Muscle of back (tissue), 3 donors: ENCODE measurements at regions not wholly inside any gene's neighbourhood (a gene's known extent, or its start where the extent isn't known, plus 50 kb on each side); places are given as distances from the start of the nearest gene placed in this dataset.

ENCODE experiments used
- DNase-seq, 3 donors: peaks; one replicate each; pipeline versions ENCODE4 v3.0.0 to v3.0.0-alpha.2; 2013

GRCh38 chr17:77694391-77695363, 263.8 kb upstream of the TNRC6C start:
- no peak for DNase-seq

DNA sequence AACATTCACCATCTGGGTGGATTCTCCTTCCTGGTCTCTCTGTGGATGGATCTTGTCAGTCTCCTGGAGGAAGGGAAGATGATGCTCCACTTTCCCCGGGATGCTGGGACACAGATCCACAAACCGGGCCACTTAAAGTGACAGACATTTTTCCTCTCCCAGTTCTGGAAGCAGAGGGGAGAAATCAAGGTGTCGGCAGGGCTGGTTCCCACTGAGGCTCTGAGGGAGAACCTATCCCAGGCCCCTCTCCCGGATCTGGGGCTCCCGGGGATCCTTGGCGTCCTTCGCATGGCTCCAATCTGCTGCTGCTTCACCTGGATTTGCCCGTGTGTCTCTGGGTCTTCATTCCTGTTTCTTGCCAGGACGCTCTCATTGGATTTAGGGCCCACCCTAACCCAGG, 263.1 kb upstream of the TNRC6C start:
- no peak for DNase-seq

DNA sequence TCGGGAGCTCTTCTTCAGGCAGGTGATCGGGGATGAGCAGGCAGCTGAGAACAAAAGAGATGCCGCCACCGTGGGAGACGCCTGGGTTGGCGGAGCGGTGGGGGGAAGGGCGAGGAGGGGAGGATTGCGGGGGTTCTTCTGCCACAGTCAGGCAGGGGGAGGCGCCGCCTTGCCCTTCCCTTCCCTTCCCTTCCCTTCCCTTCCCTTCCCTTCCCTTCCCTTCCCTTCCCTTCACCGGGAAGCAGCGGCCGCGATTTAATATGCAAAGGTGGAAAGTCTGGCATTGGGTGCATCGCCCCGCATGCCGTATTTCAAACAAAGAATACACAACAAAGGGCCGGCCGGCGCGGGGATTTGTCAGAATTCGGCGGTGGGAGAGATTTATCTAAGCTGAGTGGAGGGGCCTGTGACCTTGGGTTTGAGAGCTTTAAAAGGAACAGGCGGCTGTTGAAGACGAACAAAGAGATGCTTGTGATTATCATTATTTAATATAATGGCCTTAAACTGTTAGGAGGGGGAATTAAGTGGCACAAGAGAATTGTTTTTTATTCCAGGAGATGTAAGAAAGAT, 262.3 kb upstream of the TNRC6C start:
- no peak for DNase-seq

DNA sequence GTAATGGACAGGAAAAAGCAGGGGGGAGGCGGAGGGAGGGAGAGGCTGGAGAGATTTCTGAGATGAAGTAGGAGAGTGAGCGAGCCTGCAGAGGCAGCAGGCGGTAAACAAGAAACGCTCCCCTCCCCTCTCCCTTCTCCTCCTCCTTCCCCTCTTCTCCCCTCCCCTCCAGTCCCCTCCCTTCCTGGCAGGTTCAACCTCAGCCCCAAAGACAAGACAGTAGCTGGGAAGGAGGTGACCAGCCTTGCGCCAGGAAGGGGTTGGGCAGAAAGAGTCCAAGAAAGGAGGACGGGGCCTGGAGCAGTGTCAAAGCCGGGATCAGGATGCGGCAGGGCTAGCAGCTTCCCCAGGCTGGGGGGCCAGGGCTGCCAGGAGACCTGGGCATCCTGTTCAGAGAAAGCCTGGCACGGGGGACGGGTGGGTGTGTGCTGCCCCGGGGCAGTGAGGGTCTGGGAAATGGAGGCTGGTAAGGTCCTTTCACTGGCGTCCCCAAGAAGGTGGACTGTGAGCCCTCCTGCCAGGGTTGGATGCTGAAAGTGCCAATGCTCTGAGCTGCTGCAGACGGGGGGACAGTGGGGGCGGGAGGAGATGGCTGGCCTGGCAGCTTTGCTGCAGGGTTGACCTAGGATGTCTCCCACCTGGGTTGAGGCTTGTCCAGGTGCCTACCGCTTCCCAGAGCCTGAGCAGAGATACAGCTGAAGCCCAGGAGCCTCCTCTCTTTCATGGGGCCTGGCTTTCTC, 261.6 kb upstream of the TNRC6C start:
- DNase-seq: peak; percentile 28 to 72 (median 40)

DNA sequence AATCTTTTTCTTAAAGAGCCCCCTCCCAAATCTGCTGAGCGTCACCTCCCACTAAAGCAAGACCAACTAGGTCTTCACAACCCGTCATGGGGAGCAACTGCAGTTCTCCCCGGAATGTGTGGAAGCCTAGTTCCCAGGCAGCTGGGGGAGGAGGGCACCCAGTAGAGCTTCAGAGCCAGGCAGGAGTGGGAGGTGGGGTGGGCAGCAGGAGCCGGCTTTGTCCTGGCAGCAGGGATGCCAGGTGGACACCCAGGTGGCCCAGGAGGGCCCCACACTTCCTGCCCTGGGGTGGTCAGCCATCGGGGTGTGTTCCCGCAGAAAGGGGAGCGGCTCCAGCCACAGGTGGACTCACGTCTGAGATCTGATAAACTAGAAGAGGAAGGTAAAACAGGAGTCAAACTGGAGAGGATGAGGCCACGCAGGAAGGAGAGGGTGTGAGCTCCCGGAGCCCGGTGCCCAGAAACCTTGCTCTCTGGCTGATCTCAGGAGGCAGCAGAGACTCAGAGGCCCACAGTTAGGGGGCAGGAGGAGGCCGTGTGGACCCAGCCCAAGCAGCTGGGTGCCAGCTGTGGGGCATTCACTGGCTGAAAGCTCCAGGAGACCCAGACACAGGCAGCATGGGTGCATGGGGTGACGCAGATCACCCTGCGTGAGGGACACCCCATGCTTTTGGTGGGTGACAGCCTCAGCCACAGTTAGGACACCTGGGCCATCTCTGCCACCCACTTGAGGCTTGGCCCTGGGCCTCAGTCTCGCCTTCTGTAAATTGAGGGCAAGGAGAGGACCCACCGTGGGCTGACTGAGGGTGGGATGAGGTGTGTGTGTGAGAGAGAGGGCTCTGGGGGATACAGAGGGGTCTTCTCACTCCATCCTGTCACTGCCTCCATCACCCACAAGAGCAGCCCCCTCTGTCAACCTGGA, 260.8 kb upstream of the TNRC6C start:
- no peak for DNase-seq

GRCh38 chr17:77698903-77699623, 259.4 kb upstream of the TNRC6C start:
- no peak for DNase-seq

DNA sequence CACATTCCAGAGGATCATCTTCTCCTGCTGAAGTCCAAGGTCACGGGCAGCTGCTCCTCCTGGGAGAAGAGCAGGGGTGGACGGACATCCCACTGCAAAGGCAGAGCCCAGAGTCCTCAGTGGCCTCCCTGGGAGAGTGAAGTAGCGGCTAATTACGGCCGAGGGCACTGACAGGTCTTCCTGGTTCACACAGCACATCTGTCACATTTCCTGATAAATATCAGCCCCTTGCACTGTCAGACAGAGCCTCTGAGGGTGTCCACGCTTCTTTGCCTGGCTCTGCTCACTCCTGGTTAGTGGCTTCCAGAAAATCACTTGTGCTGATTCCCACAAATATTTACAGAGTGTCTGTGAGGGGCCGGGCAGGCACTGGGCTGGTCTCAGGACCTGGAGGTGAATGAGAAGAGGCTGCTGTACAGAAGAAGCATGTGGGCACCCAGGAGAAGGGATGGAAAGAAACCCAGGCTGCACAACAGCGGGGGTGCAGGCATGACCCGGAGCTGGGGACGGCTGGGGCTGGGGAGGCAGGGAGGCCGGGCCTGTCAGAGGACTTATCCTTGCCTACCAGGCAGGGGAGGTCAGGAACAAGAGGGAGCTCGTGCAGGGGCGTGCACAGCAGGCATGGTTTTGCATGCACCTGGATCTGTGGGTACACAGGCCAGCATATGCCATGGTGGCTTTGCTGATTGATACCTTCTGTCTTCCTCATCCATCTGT, 258.2 kb upstream of the TNRC6C start:
- DNase-seq: no peak

- no peak for DNase-seq
These were observed 256.5 kb upstream of the TNRC6C start for GRCh38 chr17:77701996-77702395.

GRCh38 chr17:77704048-77704815, 254.3 kb upstream of the TNRC6C start:
- no peak for DNase-seq

DNA sequence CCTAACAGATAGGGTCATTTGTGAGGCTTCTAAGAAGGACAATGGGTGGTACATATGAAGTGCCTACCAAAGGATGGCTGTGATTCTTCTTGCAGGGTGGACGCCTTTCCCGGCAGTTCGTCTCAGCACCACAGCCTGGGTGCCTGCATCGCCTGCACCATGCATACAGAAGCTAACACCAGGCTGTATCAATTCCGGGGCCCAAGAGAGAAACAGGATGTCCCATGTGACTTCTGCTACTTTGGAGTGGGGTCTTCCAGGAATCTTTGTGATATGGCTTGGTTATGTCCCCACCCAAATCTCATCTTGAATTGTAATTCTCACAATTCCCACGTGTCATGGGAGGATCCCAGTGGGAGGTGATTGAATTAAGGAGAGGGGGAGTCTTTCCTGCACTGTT, 251.6 kb upstream of the TNRC6C start:
- no peak for DNase-seq

DNA sequence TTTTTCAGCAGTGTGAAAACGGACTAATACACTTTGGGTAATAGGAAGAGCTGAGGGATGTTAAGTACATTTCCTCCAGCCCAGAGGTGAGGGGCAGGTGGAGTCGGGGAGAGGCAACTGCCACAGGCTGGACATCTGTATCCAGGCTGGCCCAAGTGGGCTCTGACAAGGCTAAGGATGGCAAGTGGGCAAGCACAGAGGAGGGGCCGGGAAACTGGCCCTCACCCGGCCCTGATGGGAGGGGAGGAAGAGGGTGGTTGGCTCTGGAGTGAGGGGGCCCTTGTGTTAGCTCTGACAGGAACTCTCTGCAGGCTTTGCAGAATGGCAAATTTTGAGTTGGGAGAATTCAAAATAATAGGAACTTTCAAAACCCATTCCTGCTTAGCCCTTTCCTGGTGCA, 251.0 kb upstream of the TNRC6C start:
- DNase-seq: no peak

DNA sequence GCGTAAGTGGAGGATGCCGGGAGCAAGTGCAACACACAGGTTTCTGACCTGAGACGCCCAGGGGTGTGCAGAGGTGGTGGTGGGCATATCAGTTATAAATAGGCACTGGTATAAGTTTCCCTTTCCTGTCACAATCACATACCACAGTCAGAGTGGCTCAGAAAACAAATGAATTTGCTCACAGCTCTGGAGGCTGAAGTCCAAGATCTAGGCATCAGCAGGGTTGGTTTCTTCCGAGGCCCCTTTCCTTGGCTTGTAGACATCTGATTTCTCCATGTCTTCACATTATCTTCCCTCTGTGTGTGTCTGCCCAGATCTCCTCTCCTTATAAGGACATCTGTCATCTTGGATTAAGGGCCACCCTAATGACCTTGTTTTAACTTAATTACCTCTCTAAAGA, 250.5 kb upstream of the TNRC6C start:
- no peak for DNase-seq

DNA sequence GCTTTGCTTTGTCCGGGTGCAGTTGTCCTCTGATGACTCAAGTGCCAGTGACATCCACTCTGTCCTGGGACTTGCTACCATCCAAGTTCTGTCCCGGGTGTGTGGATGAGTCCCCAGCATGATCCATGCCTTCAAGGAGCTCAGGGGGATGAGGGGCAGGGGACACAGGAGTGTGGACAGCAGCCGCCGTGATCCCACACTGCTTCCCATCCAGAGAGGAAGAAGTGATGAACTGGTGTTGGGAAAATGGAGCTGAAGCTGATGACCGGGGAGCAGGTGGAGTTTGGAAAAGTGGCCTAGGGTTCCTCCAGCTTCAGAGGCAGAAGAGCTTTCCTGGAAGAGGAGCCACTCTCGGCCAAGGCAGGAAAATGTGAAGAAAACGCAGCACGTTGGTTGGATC, 249.6 kb upstream of the TNRC6C start:
- DNase-seq: no peak

DNA sequence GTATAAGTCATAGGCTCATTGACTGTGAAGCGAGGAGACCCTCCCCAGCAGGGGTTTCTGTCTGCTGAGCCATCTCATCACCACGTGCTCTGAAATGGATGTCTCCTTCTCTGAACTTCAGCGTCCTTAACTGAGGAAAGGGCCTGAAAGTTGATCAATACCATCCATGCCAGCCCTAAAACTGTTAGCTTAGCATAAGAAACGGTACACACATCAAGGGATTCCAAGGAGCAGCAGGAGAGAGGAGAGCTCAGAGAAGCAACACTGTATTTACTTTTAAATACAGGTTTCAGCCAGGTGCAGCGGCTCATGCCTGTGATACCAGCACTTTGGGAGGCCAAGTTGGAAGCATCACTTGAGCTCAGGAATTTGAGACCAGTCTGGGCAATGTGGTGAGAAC, 248.9 kb upstream of the TNRC6C start:
- DNase-seq: no peak

DNA sequence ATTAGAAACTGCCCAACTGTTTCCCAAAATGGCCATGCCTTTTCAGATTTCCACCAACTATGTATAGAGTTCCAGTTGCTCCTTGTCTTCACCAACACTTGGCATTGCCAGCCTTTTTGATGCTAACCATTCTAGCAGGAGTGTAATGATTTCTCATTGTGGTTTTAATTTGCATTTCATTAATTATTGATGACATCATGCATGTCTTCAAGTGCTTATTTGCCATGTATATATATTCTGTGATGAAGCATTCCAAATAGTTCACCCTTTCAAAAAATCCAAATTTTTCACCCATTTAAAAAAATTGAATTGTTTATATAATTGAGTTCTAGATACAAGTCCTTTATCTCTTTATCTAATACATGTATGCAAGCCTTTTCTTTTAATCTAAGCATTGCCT, 245.9 kb upstream of the TNRC6C start:
- DNase-seq: no peak

GRCh38 chr17:77716289-77716926, 242.1 kb upstream of the TNRC6C start:
- DNase-seq: no peak

- DNase-seq: no peak
These were observed 240.4 kb upstream of the TNRC6C start for GRCh38 chr17:77717941-77718668.

- DNase-seq: no peak
These were observed 239.9 kb upstream of the TNRC6C start for GRCh38 chr17:77718669-77718961.
